Thyroid gland (tissue), 4 donors: ENCODE measurements at regions not wholly inside any gene's neighbourhood (a gene's known extent, or its start where the extent isn't known, plus 50 kb on each side); places are given as distances from the start of the nearest gene placed in this dataset.

Experiments used
- POLR2A ChIP-seq, 2 donors: fragments of 450-650 bp; IDR thresholded peaks; one replicate each; pipeline ENCODE4 v1.6.1; 2017; ENCODE audit warnings: antibody characterized with exemption in 2 of 2, mild to moderate bottlenecking in 2 of 2, moderate library complexity in 1 of 2
- TF ChIP-seq, protein P1 (sequence below), 6 experiments: fragments of 200-600 bp in 3 of 6; fragments of 450-650 bp in 3 of 6; sonication (generic) in 3 of 6; IDR thresholded peaks; one replicate each; pipeline ENCODE4 v1.5.1; 2016 to 2019; ENCODE audit warnings: antibody characterized with exemption in 6 of 6, mild to moderate bottlenecking in 2 of 6, inconsistent platforms in 1 of 6, moderate library complexity in 1 of 6

- TF ChIP-seq, protein P1, sequence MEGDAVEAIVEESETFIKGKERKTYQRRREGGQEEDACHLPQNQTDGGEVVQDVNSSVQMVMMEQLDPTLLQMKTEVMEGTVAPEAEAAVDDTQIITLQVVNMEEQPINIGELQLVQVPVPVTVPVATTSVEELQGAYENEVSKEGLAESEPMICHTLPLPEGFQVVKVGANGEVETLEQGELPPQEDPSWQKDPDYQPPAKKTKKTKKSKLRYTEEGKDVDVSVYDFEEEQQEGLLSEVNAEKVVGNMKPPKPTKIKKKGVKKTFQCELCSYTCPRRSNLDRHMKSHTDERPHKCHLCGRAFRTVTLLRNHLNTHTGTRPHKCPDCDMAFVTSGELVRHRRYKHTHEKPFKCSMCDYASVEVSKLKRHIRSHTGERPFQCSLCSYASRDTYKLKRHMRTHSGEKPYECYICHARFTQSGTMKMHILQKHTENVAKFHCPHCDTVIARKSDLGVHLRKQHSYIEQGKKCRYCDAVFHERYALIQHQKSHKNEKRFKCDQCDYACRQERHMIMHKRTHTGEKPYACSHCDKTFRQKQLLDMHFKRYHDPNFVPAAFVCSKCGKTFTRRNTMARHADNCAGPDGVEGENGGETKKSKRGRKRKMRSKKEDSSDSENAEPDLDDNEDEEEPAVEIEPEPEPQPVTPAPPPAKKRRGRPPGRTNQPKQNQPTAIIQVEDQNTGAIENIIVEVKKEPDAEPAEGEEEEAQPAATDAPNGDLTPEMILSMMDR (IDR thresholded peaks at IDR 0.05): no peak
- TF ChIP-seq POLR2A (IDR thresholded peaks at IDR 0.05): no peak
Observed at GRCh38 chr7:35418716-35419390, 165.0 kb upstream of the TBX20 start.
